ENCODE measurements at regions not wholly inside any gene's neighbourhood (a gene's known extent, or its start where the extent isn't known, plus 50 kb on each side); places are given as distances from the start of the nearest gene placed in this dataset.
A peak's percentile ranks its signal among the peaks of the same experiment; 100 is the strongest.

GRCh38 chr11:8763070-8763685, 80.6 kb downstream of the RPL27A start:
- Histone ChIP-seq H3K9me3 (ENCODE audit: low read depth) (no peaks in the 10 kb centered on the region), H3K79me2 (peaks cover 58% of the 10 kb centered on the region), H3K36me3 (replicated peaks; ENCODE audit: insufficient read depth, low read depth) (no peaks in the 10 kb centered on the region), H3K4me3 (no peak overlapping the region), H3K9me2 (replicated peaks; ENCODE audit: insufficient read depth) (no peaks in the 10 kb centered on the region), H3K27ac (no peak overlapping the region), H3K4me2 (no peak overlapping the region), H2AFZ (no peak overlapping the region), H3K4me1 (ENCODE audit: insufficient read depth) (peaks cover 31% of the 10 kb centered on the region), H3K27me3 (no peaks in the 10 kb centered on the region), H4K20me1 (ENCODE audit: insufficient read depth, poor library complexity, severe bottlenecking) (no peaks in the 10 kb centered on the region)
- DNase-seq (ENCODE audit: low spot score), result no peak
- TF ChIP-seq EZH2phosphoT487 (IDR thresholded peaks at IDR 0.05; ENCODE audit: low read depth, severe bottlenecking, unreplicated experiment) (no peak), EZH2 (IDR thresholded peaks at IDR 0.05; ENCODE audit: borderline replicate concordance) (no peak)
- TF ChIP-seq, protein P1, sequence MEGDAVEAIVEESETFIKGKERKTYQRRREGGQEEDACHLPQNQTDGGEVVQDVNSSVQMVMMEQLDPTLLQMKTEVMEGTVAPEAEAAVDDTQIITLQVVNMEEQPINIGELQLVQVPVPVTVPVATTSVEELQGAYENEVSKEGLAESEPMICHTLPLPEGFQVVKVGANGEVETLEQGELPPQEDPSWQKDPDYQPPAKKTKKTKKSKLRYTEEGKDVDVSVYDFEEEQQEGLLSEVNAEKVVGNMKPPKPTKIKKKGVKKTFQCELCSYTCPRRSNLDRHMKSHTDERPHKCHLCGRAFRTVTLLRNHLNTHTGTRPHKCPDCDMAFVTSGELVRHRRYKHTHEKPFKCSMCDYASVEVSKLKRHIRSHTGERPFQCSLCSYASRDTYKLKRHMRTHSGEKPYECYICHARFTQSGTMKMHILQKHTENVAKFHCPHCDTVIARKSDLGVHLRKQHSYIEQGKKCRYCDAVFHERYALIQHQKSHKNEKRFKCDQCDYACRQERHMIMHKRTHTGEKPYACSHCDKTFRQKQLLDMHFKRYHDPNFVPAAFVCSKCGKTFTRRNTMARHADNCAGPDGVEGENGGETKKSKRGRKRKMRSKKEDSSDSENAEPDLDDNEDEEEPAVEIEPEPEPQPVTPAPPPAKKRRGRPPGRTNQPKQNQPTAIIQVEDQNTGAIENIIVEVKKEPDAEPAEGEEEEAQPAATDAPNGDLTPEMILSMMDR (IDR thresholded peaks at IDR 0.05; ENCODE audit: poor library complexity), result no peak
- 30% methylated on average over 1 of the region's 1 CpG for WGBS (ENCODE audit: low lambda C conversion rate, missing lambda C conversion rate)

DNA sequence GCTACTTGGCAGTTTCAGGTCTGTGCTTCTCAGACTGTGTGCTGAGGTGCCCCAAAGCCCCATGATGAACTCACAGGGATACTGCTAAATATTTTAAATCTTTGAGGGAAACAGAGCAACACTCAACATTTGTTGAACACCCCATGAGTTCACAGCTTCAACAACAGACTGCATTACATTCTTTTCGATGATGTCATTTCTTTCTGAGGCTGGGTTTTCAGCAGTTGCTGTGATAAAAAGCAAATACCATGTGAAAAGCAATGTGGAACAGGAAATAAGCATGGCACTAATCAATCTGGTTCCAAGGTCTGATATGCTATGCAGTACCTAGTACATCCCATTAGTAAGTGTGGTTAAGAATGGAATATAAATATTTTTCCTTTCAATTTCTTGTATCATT, 82.7 kb downstream of the RPL27A start:
- Histone ChIP-seq H3K9me3 (ENCODE audit: low read depth) (no peaks in the 10 kb centered on the region), H3K79me2 (peaks cover 43% of the 10 kb centered on the region), H4K20me1 (ENCODE audit: insufficient read depth, poor library complexity, severe bottlenecking) (no peaks in the 10 kb centered on the region), H3K4me3 (no peak overlapping the region), H3K27ac (peak overlapping the region; percentile 81), H3K36me3 (replicated peaks; ENCODE audit: insufficient read depth, low read depth) (no peaks in the 10 kb centered on the region), H2AFZ (no peak overlapping the region), H3K4me1 (ENCODE audit: insufficient read depth) (peaks cover 17% of the 10 kb centered on the region), H3K9me2 (replicated peaks; ENCODE audit: insufficient read depth) (no peaks in the 10 kb centered on the region), H3K27me3 (no peaks in the 10 kb centered on the region), H3K4me2 (no peak overlapping the region)
- TF ChIP-seq EZH2 (IDR thresholded peaks at IDR 0.05; ENCODE audit: borderline replicate concordance) (no peak), EZH2phosphoT487 (IDR thresholded peaks at IDR 0.05; ENCODE audit: low read depth, severe bottlenecking, unreplicated experiment) (no peak)
- TF ChIP-seq, protein P1 (IDR thresholded peaks at IDR 0.05; ENCODE audit: poor library complexity), result no peak
- 74% methylated on average over 1 of the region's 1 CpG for whole genome bisulfite sequencing (ENCODE audit: low lambda C conversion rate, missing lambda C conversion rate)
- peak; percentile 45 for DNase-seq (ENCODE audit: low spot score)

DNA sequence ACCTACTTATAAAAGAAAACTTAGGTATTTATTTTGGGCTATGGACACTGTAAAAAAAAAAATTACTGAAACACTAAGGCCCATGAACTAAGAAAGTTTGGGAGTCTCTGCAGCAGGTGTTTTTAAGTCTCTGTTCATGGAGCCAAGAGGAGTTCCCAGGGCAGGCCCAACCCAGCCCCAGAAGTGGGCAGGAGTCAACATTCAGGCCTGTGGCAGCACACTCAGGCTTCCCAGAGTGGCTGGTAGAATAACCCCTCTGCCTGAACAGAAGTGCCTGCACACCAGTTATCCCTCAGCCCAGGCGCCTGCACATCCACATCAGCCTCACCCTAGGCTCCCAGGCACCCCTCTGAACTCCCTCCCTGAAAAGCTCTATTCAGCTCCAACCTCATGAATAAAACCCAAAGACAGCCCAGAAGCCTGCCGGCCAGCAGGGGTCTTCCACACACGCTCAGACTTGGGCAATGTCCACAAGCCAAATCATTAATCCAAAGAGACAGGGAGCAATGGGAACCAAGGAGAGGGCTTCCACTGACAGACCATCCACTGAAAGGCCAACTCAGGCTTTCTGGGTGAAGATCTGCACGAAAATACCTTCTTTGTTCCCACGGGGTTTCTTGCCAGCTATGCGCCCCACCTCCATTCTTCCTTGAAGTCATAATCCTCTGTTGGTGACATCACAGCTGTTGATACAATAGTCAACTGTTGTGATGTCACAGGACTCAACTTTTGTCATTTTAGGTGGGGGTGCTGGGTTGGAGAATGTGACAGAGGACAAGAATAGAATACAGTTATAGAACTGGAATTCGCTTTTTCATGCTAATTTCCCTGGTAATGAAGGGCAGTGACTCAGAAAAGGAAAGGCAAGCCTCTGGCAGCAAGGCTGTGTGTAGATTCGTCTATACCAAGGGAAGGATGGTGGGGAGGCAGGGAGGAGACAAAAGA, 83.7 kb downstream of the RPL27A start:
- Histone ChIP-seq H2AFZ (no peak overlapping the region), H3K9me3 (ENCODE audit: low read depth) (no peaks in the 10 kb centered on the region), H3K27ac (peak overlapping the region; percentile 75), H3K27me3 (no peaks in the 10 kb centered on the region), H3K4me1 (ENCODE audit: insufficient read depth) (peaks cover 12% of the 10 kb centered on the region), H3K4me3 (no peak overlapping the region), H3K9me2 (replicated peaks; ENCODE audit: insufficient read depth) (no peaks in the 10 kb centered on the region), H3K4me2 (no peak overlapping the region), H3K36me3 (replicated peaks; ENCODE audit: insufficient read depth, low read depth) (no peaks in the 10 kb centered on the region), H3K79me2 (peaks cover 39% of the 10 kb centered on the region), H4K20me1 (ENCODE audit: insufficient read depth, poor library complexity, severe bottlenecking) (no peaks in the 10 kb centered on the region)
- WGBS (ENCODE audit: low lambda C conversion rate, missing lambda C conversion rate), result 85% methylated on average over 8 of the region's 8 CpGs
- no peak for DNase-seq (ENCODE audit: low spot score)
- no peak for TF ChIP-seq EZH2 (IDR thresholded peaks at IDR 0.05; ENCODE audit: borderline replicate concordance)
- TF ChIP-seq EZH2phosphoT487 (IDR thresholded peaks at IDR 0.05; ENCODE audit: low read depth, severe bottlenecking, unreplicated experiment), result no peak
- TF ChIP-seq, protein P1 (IDR thresholded peaks at IDR 0.05; ENCODE audit: poor library complexity), result no peak

All from hepatocyte (in vitro differentiated cells).